ENCODE measurements at regions not wholly inside any gene's neighbourhood (a gene's known extent, or its start where the extent isn't known, plus 50 kb on each side); places are given as distances from the start of the nearest gene placed in this dataset.

DNA sequence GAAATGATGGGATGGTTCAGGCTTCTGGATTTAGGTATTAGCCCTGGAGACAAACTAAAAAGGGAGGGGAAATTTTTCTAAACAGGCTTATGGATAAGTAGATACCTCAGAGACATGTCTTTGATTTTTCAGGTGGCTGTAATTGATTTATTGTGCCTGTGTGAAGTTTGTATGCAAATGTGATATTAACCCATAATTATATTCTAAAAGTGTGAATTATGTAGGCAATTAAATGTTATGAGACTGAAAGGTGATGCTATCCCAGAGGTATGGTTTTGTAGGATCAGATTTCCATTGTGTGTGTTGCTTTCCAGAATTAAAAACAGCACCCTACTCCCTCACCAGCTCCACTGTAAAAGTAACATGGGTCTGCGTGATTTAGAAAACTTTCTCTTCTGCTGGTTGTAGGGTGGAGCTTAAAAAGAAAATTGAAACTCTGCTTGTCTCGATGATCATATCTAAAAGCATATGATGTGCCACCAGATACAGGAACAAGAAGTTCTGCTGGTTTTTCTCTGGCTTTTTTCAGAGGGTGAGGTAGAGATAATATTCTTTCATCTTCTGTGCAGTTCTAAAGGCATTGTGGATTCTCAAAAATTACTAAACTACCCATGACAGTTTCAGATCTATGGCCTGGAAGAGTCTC, 71.8 kb upstream of the TAF11L2 start:
- TF ChIP-seq, protein P1, sequence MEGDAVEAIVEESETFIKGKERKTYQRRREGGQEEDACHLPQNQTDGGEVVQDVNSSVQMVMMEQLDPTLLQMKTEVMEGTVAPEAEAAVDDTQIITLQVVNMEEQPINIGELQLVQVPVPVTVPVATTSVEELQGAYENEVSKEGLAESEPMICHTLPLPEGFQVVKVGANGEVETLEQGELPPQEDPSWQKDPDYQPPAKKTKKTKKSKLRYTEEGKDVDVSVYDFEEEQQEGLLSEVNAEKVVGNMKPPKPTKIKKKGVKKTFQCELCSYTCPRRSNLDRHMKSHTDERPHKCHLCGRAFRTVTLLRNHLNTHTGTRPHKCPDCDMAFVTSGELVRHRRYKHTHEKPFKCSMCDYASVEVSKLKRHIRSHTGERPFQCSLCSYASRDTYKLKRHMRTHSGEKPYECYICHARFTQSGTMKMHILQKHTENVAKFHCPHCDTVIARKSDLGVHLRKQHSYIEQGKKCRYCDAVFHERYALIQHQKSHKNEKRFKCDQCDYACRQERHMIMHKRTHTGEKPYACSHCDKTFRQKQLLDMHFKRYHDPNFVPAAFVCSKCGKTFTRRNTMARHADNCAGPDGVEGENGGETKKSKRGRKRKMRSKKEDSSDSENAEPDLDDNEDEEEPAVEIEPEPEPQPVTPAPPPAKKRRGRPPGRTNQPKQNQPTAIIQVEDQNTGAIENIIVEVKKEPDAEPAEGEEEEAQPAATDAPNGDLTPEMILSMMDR (IDR thresholded peaks at IDR 0.05; ENCODE audit: insufficient read depth, low read length, poor library complexity, severe bottlenecking), result no peak
- TF ChIP-seq EZH2phosphoT487 (conservative IDR thresholded peaks at IDR 0.05; ENCODE audit: low read length), result no peak

Measured in SU-DHL-6 (cell line).